HFF-Myc (cell line): ENCODE measurements at regions not wholly inside any gene's neighbourhood (a gene's known extent, or its start where the extent isn't known, plus 50 kb on each side); places are given as distances from the start of the nearest gene placed in this dataset.
A peak's percentile ranks its signal among the peaks of the same experiment; 100 is the strongest.

Experiments
- DNase-seq: peaks from one replicate; pipeline ENCODE4 v3.0.0-alpha.2; 2011; ENCODE audit warnings: low read depth; ENCODE audit errors: extremely low read depth
- H3K4me3 ChIP-seq: replicated peaks from 2 replicates; pipeline ENCODE4 v1.5.1; 2011; ENCODE audit warnings: low read depth, mild to moderate bottlenecking, control low read depth, low read length
- CTCF ChIP-seq: IDR thresholded peaks from 2 replicates; pipeline ENCODE4 v1.5.1; 2012; ENCODE audit warnings: mild to moderate bottlenecking, low read depth, low read length, control low read depth; ENCODE audit errors: missing control alignments

GRCh38 chr4:176568238-176568637, 224.5 kb downstream of the VEGFC start:
- DNase-seq, result no peak
- H3K4me3 ChIP-seq, result no peak overlapping the region
- no peak for TF ChIP-seq CTCF

- no peak overlapping the region for H3K4me3 ChIP-seq
- TF ChIP-seq CTCF, result no peak
- DNase-seq, result no peak
Measured at GRCh38 chr4:176569301-176569700, 223.4 kb downstream of the VEGFC start.

- H3K4me3 ChIP-seq, result no peak overlapping the region
- TF ChIP-seq CTCF, result no peak
- DNase-seq, result no peak
Measured at GRCh38 chr4:176571206-176571605, 221.5 kb downstream of the VEGFC start.

- H3K4me3 ChIP-seq, result no peak overlapping the region
- peak; percentile 5 for DNase-seq
- TF ChIP-seq CTCF, result no peak
Measured at GRCh38 chr4:176575141-176575730, 217.5 kb downstream of the VEGFC start.

DNA sequence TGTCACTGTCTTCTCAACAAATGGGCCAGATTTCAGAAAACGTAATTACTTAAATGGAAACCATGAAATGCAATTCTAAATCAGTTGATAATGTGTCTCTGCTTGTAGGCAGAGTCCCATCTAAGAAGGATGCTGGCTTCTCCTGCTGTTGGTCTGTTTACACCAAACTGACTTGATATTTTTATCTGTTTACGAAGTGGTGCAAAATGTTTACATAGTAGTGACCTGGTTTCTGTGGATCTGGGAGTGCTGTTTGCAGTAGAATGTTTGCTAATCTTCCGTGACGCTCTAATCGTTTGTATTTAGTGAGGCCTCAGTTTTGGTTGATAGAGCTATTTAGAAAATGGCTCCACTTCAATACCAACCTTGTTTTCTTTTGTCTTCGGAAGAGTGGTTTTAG, 213.5 kb downstream of the VEGFC start:
- no peak for TF ChIP-seq CTCF
- DNase-seq, result no peak
- H3K4me3 ChIP-seq, result no peak overlapping the region

DNA sequence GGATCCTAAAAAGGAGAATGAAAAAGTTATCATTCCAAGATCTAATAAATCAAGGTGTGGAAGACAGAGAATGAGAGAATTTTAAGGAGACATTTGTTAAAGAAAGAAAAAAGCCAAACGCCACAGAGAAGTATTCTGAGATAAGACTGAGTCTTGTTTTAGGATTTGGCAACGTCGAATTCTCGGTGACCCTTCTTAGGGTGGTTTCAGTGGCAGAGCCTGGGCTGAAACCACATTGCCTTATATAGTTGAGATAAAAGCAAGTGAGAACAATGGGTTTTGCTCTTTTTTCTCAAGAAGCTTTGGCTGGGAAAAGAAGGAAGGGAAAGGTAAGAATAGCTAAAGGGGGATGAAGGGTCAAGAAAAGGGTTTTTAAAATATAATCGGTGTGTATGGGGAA, 209.4 kb downstream of the VEGFC start:
- no peak for TF ChIP-seq CTCF
- no peak overlapping the region for H3K4me3 ChIP-seq
- no peak for DNase-seq

GRCh38 chr4:176584031-176584606, 208.6 kb downstream of the VEGFC start:
- no peak for DNase-seq
- no peak overlapping the region for H3K4me3 ChIP-seq
- TF ChIP-seq CTCF, result no peak
